ENCODE measurements at regions not wholly inside any gene's neighbourhood (a gene's known extent, or its start where the extent isn't known, plus 50 kb on each side); places are given as distances from the start of the nearest gene placed in this dataset.

GRCh38 chr10:124194199-124194824, 100.9 kb upstream of the CHST15 start:
- TF ChIP-seq EZH2 (IDR thresholded peaks at IDR 0.05), result no peak
- TF ChIP-seq EZH2phosphoT487 (IDR thresholded peaks at IDR 0.05), result no peak
